GM18502 (cell line): ENCODE measurements at regions not wholly inside any gene's neighbourhood (a gene's known extent, or its start where the extent isn't known, plus 50 kb on each side); places are given as distances from the start of the nearest gene placed in this dataset.

Source experiments
- ATAC-seq: cut with Tn5 transposase; IDR thresholded peaks from one replicate; pipeline ENCODE4 v1.9.1; 2021; ENCODE audit warnings: mild to moderate bottlenecking; ENCODE audit not compliant: unreplicated experiment, poor library complexity

GRCh38 chr1:88210103-88210787 lies 473.8 kb upstream of the PKN2 start:
- ATAC-seq: no peak

GRCh38 chr1:88216441-88216840 lies 467.6 kb upstream of the PKN2 start:
- no peak for ATAC-seq

GRCh38 chr1:88217386-88217785 lies 466.7 kb upstream of the PKN2 start:
- no peak for ATAC-seq

GRCh38 chr1:88219521-88219920 lies 464.6 kb upstream of the PKN2 start:
- no peak for ATAC-seq

- ATAC-seq: no peak
Observed at GRCh38 chr1:88221411-88221810, 462.7 kb upstream of the PKN2 start.

GRCh38 chr1:88224906-88225305 lies 459.2 kb upstream of the PKN2 start:
- ATAC-seq: no peak

GRCh38 chr1:88228114-88228513 lies 456.0 kb upstream of the PKN2 start:
- ATAC-seq: no peak

GRCh38 chr1:88230126-88230525 lies 453.9 kb upstream of the PKN2 start:
- ATAC-seq: no peak

GRCh38 chr1:88237058-88237457 lies 447.0 kb upstream of the PKN2 start:
- ATAC-seq: no peak

- no peak for ATAC-seq
Observed at GRCh38 chr1:88239205-88239604, 444.9 kb upstream of the PKN2 start.

GRCh38 chr1:88247666-88248065 lies 436.4 kb upstream of the PKN2 start:
- ATAC-seq: no peak

GRCh38 chr1:88250915-88251314 lies 433.2 kb upstream of the PKN2 start:
- ATAC-seq: no peak

GRCh38 chr1:88252745-88253144 lies 431.3 kb upstream of the PKN2 start:
- ATAC-seq: no peak

GRCh38 chr1:88265606-88266005 lies 418.5 kb upstream of the PKN2 start:
- ATAC-seq: no peak

- ATAC-seq: no peak
Observed at GRCh38 chr1:88266051-88266450, 418.0 kb upstream of the PKN2 start.

GRCh38 chr1:88272216-88272615 lies 411.9 kb upstream of the PKN2 start:
- ATAC-seq: no peak

GRCh38 chr1:88274431-88274830 lies 409.6 kb upstream of the PKN2 start:
- no peak for ATAC-seq

GRCh38 chr1:88275259-88275862 lies 408.7 kb upstream of the PKN2 start:
- ATAC-seq: no peak

GRCh38 chr1:88276163-88276562 lies 407.9 kb upstream of the PKN2 start:
- ATAC-seq: no peak

GRCh38 chr1:88284066-88284465 lies 400.0 kb upstream of the PKN2 start:
- no peak for ATAC-seq

- ATAC-seq: no peak
Observed at GRCh38 chr1:88284666-88285366, 399.3 kb upstream of the PKN2 start.

- no peak for ATAC-seq
Observed at GRCh38 chr1:88286716-88287115, 397.4 kb upstream of the PKN2 start.
